H1 (cell line): ENCODE measurements at regions not wholly inside any gene's neighbourhood (a gene's known extent, or its start where the extent isn't known, plus 50 kb on each side); places are given as distances from the start of the nearest gene placed in this dataset.
"Not testable (repeated sequence)": the region's sequence is repeated elsewhere in the genome, so short reads cannot be mapped to it uniquely, and the experiment has no call there.

Experiments
- CTCF ChIP-seq, 3 experiments: IDR thresholded peaks; 1 replicate in 2 of 3; 2 replicates in 1 of 3; pipeline versions ENCODE4 v1.5.1 to v1.6.1; 2011; ENCODE audit warnings: low read length in 3 of 3, mild to moderate bottlenecking in 3 of 3, inconsistent platforms in 2 of 3, low read depth in 1 of 3, moderate library complexity in 1 of 3; ENCODE audit not compliant: insufficient read depth in 1 of 3; ENCODE audit errors: control extremely low read depth in 1 of 3
- POLR2AphosphoS5 ChIP-seq: IDR thresholded peaks from 2 replicates; pipeline ENCODE4 v1.6.1; 2011; ENCODE audit warnings: low read depth, low read length
- RAD21 ChIP-seq, 2 experiments: IDR thresholded peaks in 1 of 2; conservative IDR thresholded peaks in 1 of 2; 2 replicates each; pipeline ENCODE4 v1.6.1; 2011; ENCODE audit warnings: low read depth in 2 of 2, low read length in 2 of 2, improper control_type of control experiment in 1 of 2, inconsistent platforms in 1 of 2, mild to moderate bottlenecking in 1 of 2, moderate library complexity in 1 of 2
- SIX5 ChIP-seq: IDR thresholded peaks from 2 replicates; pipeline ENCODE4 v1.6.1; 2011; ENCODE audit warnings: mild to moderate bottlenecking, low read depth, low read length
- SP1 ChIP-seq: IDR thresholded peaks from 2 replicates; pipeline ENCODE4 v1.6.1; 2011; ENCODE audit warnings: low read depth, low read length
- SP2 ChIP-seq: IDR thresholded peaks from 2 replicates; pipeline ENCODE4 v1.6.1; 2012; ENCODE audit warnings: mild to moderate bottlenecking, low read length, inconsistent platforms
- TEAD4 ChIP-seq: IDR thresholded peaks from 2 replicates; pipeline ENCODE4 v1.6.1; 2012; ENCODE audit warnings: low read depth, low read length, inconsistent platforms, mixed read lengths

GRCh38 chr6:4414078-4414477 lies 278.7 kb upstream of the ECI2 start:
- not testable (repeated sequence) for TF ChIP-seq CTCF (IDR thresholded peaks at IDR 0.05; ENCODE audit: control extremely low read depth in 1 of 3, insufficient read depth in 1 of 3, low read depth in 1 of 3, low read length in 3 of 3); SP1; SP2; SIX5; TEAD4; POLR2AphosphoS5; RAD21 (IDR thresholded peaks at IDR 0.05 in 1 of 2, conservative IDR thresholded peaks at IDR 0.05 in 1 of 2; ENCODE audit: low read depth in 2 of 2, low read length in 2 of 2)
